ENCODE measurements at regions not wholly inside any gene's neighbourhood (a gene's known extent, or its start where the extent isn't known, plus 50 kb on each side); places are given as distances from the start of the nearest gene placed in this dataset.
A peak's percentile ranks its signal among the peaks of the same experiment; 100 is the strongest.

DNA sequence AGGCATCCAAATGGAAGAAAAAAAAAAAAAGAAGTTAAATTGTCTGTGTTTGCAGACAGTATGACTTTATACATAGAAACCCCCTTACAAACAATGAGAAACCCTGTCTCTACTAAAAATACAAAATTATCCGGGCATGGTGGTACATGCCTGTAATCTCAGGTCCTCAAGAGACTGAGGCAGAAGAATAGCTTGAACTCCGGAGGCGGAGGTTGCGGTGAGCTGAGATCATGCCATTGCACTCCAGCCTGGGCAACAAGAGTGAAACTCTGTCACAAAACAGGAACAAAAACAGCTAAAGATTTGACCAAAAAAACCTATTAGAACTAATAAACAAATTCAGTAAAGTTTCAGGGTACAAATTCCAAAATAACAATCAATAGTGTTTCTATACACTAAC lies 385.8 kb upstream of the GRM3 start:
- H3K27ac ChIP-seq: no peak overlapping the region
- no peak overlapping the region for H3K4me3 ChIP-seq
- no peak for ATAC-seq
- H3K36me3 ChIP-seq: no peaks in the 10 kb centered on the region
- H3K4me1 ChIP-seq: no peaks in the 10 kb centered on the region
- peaks cover 0 to 25% of the 10 kb centered on the region in 2 donors for H3K9me3 ChIP-seq
- H3K27me3 ChIP-seq: no peaks in the 10 kb centered on the region
- intact Hi-C loops (cut with DNase I): no loop called here
- DNase-seq: no peak
- TF ChIP-seq, protein P1, sequence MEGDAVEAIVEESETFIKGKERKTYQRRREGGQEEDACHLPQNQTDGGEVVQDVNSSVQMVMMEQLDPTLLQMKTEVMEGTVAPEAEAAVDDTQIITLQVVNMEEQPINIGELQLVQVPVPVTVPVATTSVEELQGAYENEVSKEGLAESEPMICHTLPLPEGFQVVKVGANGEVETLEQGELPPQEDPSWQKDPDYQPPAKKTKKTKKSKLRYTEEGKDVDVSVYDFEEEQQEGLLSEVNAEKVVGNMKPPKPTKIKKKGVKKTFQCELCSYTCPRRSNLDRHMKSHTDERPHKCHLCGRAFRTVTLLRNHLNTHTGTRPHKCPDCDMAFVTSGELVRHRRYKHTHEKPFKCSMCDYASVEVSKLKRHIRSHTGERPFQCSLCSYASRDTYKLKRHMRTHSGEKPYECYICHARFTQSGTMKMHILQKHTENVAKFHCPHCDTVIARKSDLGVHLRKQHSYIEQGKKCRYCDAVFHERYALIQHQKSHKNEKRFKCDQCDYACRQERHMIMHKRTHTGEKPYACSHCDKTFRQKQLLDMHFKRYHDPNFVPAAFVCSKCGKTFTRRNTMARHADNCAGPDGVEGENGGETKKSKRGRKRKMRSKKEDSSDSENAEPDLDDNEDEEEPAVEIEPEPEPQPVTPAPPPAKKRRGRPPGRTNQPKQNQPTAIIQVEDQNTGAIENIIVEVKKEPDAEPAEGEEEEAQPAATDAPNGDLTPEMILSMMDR (IDR thresholded peaks at IDR 0.05): no peak

DNA sequence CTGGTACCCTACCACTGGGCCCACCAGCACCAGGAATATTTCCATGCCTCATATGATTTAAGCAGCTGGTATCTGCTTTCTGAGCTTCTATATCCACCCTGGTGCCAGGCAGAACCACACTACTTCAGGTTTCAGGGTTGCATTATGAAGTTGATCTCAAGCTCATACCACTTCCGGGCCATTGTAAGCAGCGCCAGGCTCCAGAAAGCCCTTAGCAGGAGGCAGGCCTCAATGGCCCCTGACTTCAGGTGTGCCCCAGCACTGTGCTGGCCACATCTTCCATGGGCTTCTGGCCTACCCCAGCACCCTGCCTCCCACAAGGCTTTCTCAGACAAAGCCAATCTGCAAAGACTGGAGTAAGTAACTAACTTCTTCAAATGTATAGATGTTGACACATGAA lies 391.3 kb upstream of the GRM3 start:
- Histone ChIP-seq H3K4me3 (no peak overlapping the region), H3K9me3 (peaks cover 0 to 27% of the 10 kb centered on the region in 2 donors), H3K4me1 (no peaks in the 10 kb centered on the region), H3K27me3 (no peaks in the 10 kb centered on the region), H3K36me3 (no peaks in the 10 kb centered on the region), H3K27ac (no peak overlapping the region)
- TF ChIP-seq, protein P1 (IDR thresholded peaks at IDR 0.05): no peak
- DNase-seq: peak in 1 of 4 donors; percentile 15
- intact Hi-C loops (cut with DNase I): no loop called here
- ATAC-seq: no peak

DNA sequence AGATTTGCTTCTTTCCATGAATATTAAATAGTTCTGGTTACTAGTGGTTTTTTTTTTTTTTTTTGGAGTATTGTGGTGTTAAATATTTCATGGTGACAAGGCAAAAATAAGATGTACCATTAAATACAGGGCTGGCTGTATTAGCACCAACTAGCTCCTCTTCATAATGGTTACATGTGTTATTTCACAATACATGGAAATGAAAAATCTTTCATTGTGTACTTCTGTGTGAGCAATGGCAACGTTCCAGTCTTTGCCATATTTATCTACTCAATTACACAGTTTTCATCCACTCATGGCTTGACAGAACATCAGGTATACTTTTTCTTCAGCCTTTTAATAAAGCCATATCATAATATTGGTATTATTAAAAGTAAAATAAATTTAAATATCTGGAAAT lies 394.7 kb upstream of the GRM3 start:
- intact Hi-C loops (cut with DNase I): no loop called here
- DNase-seq: no peak

DNA sequence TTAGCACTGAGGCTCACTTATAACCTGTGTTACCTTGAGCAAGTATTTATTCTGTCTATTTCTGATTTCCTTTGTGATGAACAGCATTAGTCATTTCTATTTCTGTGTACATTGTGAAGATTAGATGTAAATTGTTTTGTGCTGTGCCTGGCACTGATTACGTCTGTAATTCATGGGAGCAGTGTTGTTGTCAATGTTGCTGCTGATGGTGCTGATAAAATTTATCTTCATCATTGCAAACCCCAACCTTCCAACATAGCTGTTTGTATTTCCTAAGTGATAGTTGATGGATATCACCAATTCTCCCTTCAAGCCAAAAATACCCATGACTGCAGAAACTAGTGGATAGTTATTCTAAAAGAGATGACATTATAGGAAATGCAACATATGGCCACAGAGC lies 400.5 kb upstream of the GRM3 start:
- DNase-seq (no peak), ATAC-seq (no peak)
- Histone ChIP-seq H3K36me3 (no peaks in the 10 kb centered on the region), H3K9me3 (no peaks in the 10 kb centered on the region), H3K4me1 (no peaks in the 10 kb centered on the region), H3K27ac (no peak overlapping the region), H3K27me3 (no peaks in the 10 kb centered on the region), H3K4me3 (no peak overlapping the region)
- TF ChIP-seq, protein P1 (IDR thresholded peaks at IDR 0.05): no peak
- intact Hi-C loops (cut with DNase I): no loop called here

More for the DNA sequence above, 394.7 kb upstream of the GRM3 start:
- Histone ChIP-seq H3K27ac (no peak overlapping the region), H3K4me1 (no peaks in the 10 kb centered on the region), H3K27me3 (no peaks in the 10 kb centered on the region), H3K9me3 (peaks cover 0 to 19% of the 10 kb centered on the region in 2 donors), H3K36me3 (no peaks in the 10 kb centered on the region), H3K4me3 (no peak overlapping the region)
- no peak for ATAC-seq
- TF ChIP-seq, protein P1 (IDR thresholded peaks at IDR 0.05): no peak

DNA sequence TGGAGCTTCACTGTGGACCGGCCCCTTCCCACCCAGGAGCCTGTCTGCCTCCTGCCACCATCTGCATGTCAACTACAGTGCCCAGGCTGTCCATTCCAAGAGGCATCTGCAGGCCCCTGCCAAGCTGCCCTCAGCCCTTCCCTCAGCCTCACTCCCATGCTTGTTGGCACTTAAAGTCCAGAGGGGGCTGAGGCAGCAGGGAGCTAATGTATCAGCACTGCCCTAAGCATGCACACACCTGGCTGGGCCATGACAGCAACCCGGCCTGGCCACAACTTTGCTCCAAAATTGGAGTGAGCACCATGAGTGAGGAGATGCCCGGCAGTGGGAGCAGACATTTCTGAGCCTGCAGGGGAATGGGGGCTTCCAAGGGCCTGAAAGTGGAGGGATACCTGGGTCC lies 417.5 kb upstream of the GRM3 start:
- ATAC-seq (no peak), DNase-seq (peak in 1 of 4 donors; percentile 47)
- no peak overlapping the region for H3K27ac ChIP-seq
- H3K4me1 ChIP-seq: no peaks in the 10 kb centered on the region
- no peaks in the 10 kb centered on the region for H3K36me3 ChIP-seq
- H3K27me3 ChIP-seq: no peaks in the 10 kb centered on the region
- H3K4me3 ChIP-seq: no peak overlapping the region
- intact Hi-C loops (cut with DNase I): no loop called here
- TF ChIP-seq, protein P1 (IDR thresholded peaks at IDR 0.05): no peak
- H3K9me3 ChIP-seq: peaks cover 0 to 52% of the 10 kb centered on the region in 2 donors
